SK-N-SH (cell line): ENCODE measurements at regions not wholly inside any gene's neighbourhood (a gene's known extent, or its start where the extent isn't known, plus 50 kb on each side); places are given as distances from the start of the nearest gene placed in this dataset.

Experiments used
- ELF1 ChIP-seq: IDR thresholded peaks from 2 replicates; pipeline ENCODE4 v1.4.0; 2012
- EP300 ChIP-seq, 2 experiments: IDR thresholded peaks; 2 replicates each; pipeline versions ENCODE4 v1.4.0 to v1.6.1; 2012; ENCODE audit warnings: borderline replicate concordance in 1 of 2, low read depth in 1 of 2, low read length in 1 of 2
- EZH2phosphoT487 ChIP-seq: fragments of 200-600 bp; sonication (generic); IDR thresholded peaks from 2 replicates; pipeline ENCODE4 v1.6.1; 2017; ENCODE audit warnings: low read depth, mixed run types, mild to moderate bottlenecking, antibody characterized with exemption, moderate library complexity, borderline replicate concordance
- FOXJ3 ChIP-seq: sonication (generic); formaldehyde crosslinking; IDR thresholded peaks from 2 replicates; pipeline ENCODE4 v1.5.1; 2020; ENCODE audit warnings: mild to moderate bottlenecking, missing genetic modification reagents
- GABPA ChIP-seq: IDR thresholded peaks from 2 replicates; pipeline ENCODE4 v1.4.0; 2012; ENCODE audit warnings: low read depth, mild to moderate bottlenecking
- MXI1 ChIP-seq: IDR thresholded peaks from 2 replicates; pipeline ENCODE4 v1.6.1; 2012; ENCODE audit warnings: mild to moderate bottlenecking, low read depth, low read length, improper control_type of control experiment
- POLR2AphosphoS5 ChIP-seq: IDR thresholded peaks from 2 replicates; pipeline ENCODE4 v1.6.1; 2012; ENCODE audit warnings: low read depth, low read length
- TF ChIP-seq, protein P1 (sequence below): fragments of 200-600 bp; sonication (generic); IDR thresholded peaks from 2 replicates; pipeline ENCODE4 v1.6.1; 2017; ENCODE audit warnings: antibody characterized with exemption, mild to moderate bottlenecking, moderate library complexity
- TF ChIP-seq, protein P2 (sequence below): IDR thresholded peaks from 2 replicates; pipeline ENCODE4 v1.4.0; 2012; ENCODE audit warnings: low read depth

DNA sequence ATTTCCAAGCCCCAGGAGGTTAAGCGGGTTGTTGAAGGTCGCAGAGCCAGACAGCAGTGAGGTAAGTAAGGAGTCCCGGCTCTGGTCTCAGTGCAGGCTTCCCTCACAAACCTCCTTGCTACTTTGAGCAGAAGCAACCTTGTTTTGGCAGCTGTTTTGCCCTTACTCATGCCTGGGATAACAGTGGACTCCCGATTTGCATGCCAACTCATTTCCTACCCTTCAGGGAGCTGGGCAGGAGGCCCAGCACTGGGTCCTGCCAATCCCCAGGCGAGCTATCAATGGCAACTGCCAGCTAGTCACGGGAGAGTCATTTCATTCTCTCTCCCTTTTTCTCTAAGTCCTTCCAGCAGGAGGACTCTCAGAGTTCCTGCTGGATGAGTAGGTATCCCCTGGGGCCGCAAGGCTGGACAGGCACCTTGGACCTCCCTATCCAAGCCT, 72.0 kb upstream of the KSR1 start:
- peak in 1 of 2 experiments; percentile 80; a peak in 2 of 4 replicates for TF ChIP-seq EP300 (IDR thresholded peaks at IDR 0.05; ENCODE audit: borderline replicate concordance in 1 of 2, low read depth in 1 of 2, low read length in 1 of 2)
- TF ChIP-seq, protein P1, sequence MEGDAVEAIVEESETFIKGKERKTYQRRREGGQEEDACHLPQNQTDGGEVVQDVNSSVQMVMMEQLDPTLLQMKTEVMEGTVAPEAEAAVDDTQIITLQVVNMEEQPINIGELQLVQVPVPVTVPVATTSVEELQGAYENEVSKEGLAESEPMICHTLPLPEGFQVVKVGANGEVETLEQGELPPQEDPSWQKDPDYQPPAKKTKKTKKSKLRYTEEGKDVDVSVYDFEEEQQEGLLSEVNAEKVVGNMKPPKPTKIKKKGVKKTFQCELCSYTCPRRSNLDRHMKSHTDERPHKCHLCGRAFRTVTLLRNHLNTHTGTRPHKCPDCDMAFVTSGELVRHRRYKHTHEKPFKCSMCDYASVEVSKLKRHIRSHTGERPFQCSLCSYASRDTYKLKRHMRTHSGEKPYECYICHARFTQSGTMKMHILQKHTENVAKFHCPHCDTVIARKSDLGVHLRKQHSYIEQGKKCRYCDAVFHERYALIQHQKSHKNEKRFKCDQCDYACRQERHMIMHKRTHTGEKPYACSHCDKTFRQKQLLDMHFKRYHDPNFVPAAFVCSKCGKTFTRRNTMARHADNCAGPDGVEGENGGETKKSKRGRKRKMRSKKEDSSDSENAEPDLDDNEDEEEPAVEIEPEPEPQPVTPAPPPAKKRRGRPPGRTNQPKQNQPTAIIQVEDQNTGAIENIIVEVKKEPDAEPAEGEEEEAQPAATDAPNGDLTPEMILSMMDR: no peak; the same call in 1 of the 2 replicates
- TF ChIP-seq GABPA: no peak
- 0 out of 2 replicates have a peak, but pooled peaks have one; percentile 32 for TF ChIP-seq ELF1
- TF ChIP-seq POLR2AphosphoS5: no peak; the same call in 1 of the 2 replicates
- no peak for TF ChIP-seq FOXJ3 (CRISPR knock-in tag)
- no peak for TF ChIP-seq MXI1
- TF ChIP-seq EZH2phosphoT487: no peak
- TF ChIP-seq, protein P2, sequence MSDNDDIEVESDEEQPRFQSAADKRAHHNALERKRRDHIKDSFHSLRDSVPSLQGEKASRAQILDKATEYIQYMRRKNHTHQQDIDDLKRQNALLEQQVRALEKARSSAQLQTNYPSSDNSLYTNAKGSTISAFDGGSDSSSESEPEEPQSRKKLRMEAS: peak; percentile 79; the same call in 1 of the 2 replicates
